ENCODE measurements at regions not wholly inside any gene's neighbourhood (a gene's known extent, or its start where the extent isn't known, plus 50 kb on each side); places are given as distances from the start of the nearest gene placed in this dataset.

DNA sequence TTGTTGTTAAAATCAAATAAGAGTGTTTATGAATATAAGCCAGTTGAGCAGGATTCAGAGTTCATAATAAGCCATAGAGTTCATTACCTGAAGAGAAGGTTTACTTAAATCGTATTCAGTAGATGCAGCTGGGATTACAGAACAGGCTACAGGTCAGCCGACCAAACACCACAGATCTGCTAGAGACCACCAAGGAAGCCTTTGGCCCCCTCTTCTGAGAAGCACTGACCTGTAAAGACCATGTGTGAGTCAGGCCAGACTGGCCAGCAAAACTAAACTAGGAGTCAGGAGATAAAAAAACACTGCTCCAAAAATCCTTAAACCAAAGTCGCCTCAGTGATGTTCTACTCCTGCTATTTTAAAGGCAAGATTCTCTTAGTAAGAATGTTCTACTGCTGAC is 1125.5 kb downstream of the FAT4 start:
- intact Hi-C loops (cut with DNase I) = no loop called here

GRCh38 chr4:126441173-126442035 is 1126.6 kb downstream of the FAT4 start:
- no peak overlapping the region for H3K4me3 ChIP-seq

More for the DNA sequence above, 1125.5 kb downstream of the FAT4 start:
- Histone ChIP-seq H3K4me1 (no peaks in the 10 kb centered on the region), H3K36me3 (no peaks in the 10 kb centered on the region), H3K4me3 (no peak overlapping the region), H3K9me3 (no peaks in the 10 kb centered on the region), H3K27ac (no peak overlapping the region), H3K27me3 (no peaks in the 10 kb centered on the region)
- TF ChIP-seq CTCF (IDR thresholded peaks at IDR 0.05) (no peak), POLR2AphosphoS5 (IDR thresholded peaks at IDR 0.05; ENCODE audit: insufficient read depth in 1 of 2, low read depth in 1 of 2) (no peak), POLR2A (IDR thresholded peaks at IDR 0.05) (no peak)
- DNase-seq (ENCODE audit: extremely low spot score in 2 of 2) = no peak

GRCh38 chr4:126445596-126445995 is 1130.8 kb downstream of the FAT4 start:
- TF ChIP-seq POLR2A (IDR thresholded peaks at IDR 0.05) (no peak), CTCF (IDR thresholded peaks at IDR 0.05) (no peak), POLR2AphosphoS5 (IDR thresholded peaks at IDR 0.05; ENCODE audit: insufficient read depth in 1 of 2, low read depth in 1 of 2) (no peak)
- Histone ChIP-seq H3K27ac (no peak overlapping the region), H3K36me3 (no peaks in the 10 kb centered on the region), H3K4me3 (no peak overlapping the region), H3K9me3 (no peaks in the 10 kb centered on the region), H3K4me1 (no peaks in the 10 kb centered on the region), H3K27me3 (no peaks in the 10 kb centered on the region)
- intact Hi-C loops (cut with DNase I) = no loop called here
- no peak for DNase-seq (ENCODE audit: extremely low spot score in 2 of 2)

More at GRCh38 chr4:126441173-126442035, 1126.6 kb downstream of the FAT4 start:
- Histone ChIP-seq H3K27ac (no peak overlapping the region), H3K27me3 (no peaks in the 10 kb centered on the region), H3K9me3 (no peaks in the 10 kb centered on the region), H3K4me1 (no peaks in the 10 kb centered on the region), H3K36me3 (no peaks in the 10 kb centered on the region)
- intact Hi-C loops (cut with DNase I) = no loop called here
- DNase-seq (ENCODE audit: extremely low spot score in 2 of 2) = no peak
- TF ChIP-seq CTCF (IDR thresholded peaks at IDR 0.05) = no peak
- TF ChIP-seq POLR2AphosphoS5 (IDR thresholded peaks at IDR 0.05; ENCODE audit: insufficient read depth in 1 of 2, low read depth in 1 of 2) = no peak
- no peak for TF ChIP-seq POLR2A (IDR thresholded peaks at IDR 0.05)

DNA sequence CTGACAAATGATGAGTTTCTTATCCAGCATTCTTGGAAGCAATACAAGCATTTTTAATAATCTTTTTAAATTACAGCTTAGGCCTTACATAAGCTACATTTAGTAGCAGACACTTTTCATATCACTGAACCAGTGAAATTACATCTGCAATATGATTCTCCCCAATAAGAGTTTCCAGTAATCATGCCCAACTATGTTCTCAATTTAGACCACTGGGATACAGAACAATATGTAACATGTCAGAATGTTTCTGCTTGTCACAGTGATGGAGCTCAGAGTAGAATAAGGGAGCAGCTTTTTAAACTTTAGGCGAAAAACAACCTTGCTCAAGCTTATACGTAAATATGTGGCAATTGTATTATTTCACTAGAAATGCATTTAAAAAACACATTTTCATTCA is 1132.2 kb downstream of the FAT4 start:
- TF ChIP-seq POLR2A (IDR thresholded peaks at IDR 0.05) (no peak), POLR2AphosphoS5 (IDR thresholded peaks at IDR 0.05; ENCODE audit: insufficient read depth in 1 of 2, low read depth in 1 of 2) (no peak), CTCF (IDR thresholded peaks at IDR 0.05) (no peak)
- intact Hi-C loops (cut with DNase I) = no loop called here

More for the DNA sequence above, 1132.2 kb downstream of the FAT4 start:
- Histone ChIP-seq H3K9me3 (no peaks in the 10 kb centered on the region), H3K27ac (no peak overlapping the region), H3K4me1 (no peaks in the 10 kb centered on the region), H3K4me3 (no peak overlapping the region), H3K36me3 (no peaks in the 10 kb centered on the region), H3K27me3 (no peaks in the 10 kb centered on the region)
- no peak for DNase-seq (ENCODE audit: extremely low spot score in 2 of 2)
